ENCODE measurements at regions not wholly inside any gene's neighbourhood (a gene's known extent, or its start where the extent isn't known, plus 50 kb on each side); places are given as distances from the start of the nearest gene placed in this dataset.

- Histone ChIP-seq H3K36me3 (no peaks in the 10 kb centered on the region), H3K4me1 (no peaks in the 10 kb centered on the region), H3K27ac (no peak overlapping the region), H3K9me3 (no peaks in the 10 kb centered on the region), H3K27me3 (ENCODE audit: low read depth) (no peaks in the 10 kb centered on the region), H3K4me3 (no peak overlapping the region)
- no peak for DNase-seq
- TF ChIP-seq, protein P1, sequence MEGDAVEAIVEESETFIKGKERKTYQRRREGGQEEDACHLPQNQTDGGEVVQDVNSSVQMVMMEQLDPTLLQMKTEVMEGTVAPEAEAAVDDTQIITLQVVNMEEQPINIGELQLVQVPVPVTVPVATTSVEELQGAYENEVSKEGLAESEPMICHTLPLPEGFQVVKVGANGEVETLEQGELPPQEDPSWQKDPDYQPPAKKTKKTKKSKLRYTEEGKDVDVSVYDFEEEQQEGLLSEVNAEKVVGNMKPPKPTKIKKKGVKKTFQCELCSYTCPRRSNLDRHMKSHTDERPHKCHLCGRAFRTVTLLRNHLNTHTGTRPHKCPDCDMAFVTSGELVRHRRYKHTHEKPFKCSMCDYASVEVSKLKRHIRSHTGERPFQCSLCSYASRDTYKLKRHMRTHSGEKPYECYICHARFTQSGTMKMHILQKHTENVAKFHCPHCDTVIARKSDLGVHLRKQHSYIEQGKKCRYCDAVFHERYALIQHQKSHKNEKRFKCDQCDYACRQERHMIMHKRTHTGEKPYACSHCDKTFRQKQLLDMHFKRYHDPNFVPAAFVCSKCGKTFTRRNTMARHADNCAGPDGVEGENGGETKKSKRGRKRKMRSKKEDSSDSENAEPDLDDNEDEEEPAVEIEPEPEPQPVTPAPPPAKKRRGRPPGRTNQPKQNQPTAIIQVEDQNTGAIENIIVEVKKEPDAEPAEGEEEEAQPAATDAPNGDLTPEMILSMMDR (IDR thresholded peaks at IDR 0.05), result no peak
- intact Hi-C loops (cut with DNase I), result no loop called here
- ATAC-seq, result no peak
These were observed 179.7 kb upstream of the RASGEF1B start for GRCh38 chr4:81651243-81651899.

- H3K4me3 ChIP-seq, result no peak overlapping the region
- no peaks in the 10 kb centered on the region for H3K4me1 ChIP-seq
- H3K9me3 ChIP-seq, result no peaks in the 10 kb centered on the region
- H3K27me3 ChIP-seq (ENCODE audit: low read depth), result no peaks in the 10 kb centered on the region
- no peak overlapping the region for H3K27ac ChIP-seq
- H3K36me3 ChIP-seq, result no peaks in the 10 kb centered on the region
- TF ChIP-seq, protein P1 (IDR thresholded peaks at IDR 0.05), result no peak
- DNase-seq (no peak), ATAC-seq (peak; percentile 56 to 64)
- intact Hi-C loops (cut with DNase I), result no loop called here
These were observed 179.0 kb upstream of the RASGEF1B start for GRCh38 chr4:81650606-81651242.

- Histone ChIP-seq H3K4me3 (no peak overlapping the region), H3K4me1 (no peaks in the 10 kb centered on the region), H3K27me3 (ENCODE audit: low read depth) (no peaks in the 10 kb centered on the region), H3K27ac (no peak overlapping the region), H3K9me3 (no peaks in the 10 kb centered on the region), H3K36me3 (no peaks in the 10 kb centered on the region)
- DNase-seq (no peak), ATAC-seq (no peak)
- intact Hi-C loops (cut with DNase I), result no loop called here
- TF ChIP-seq, protein P1 (IDR thresholded peaks at IDR 0.05), result no peak
These were observed 177.0 kb upstream of the RASGEF1B start for GRCh38 chr4:81648576-81649275.

GRCh38 chr4:81647388-81647787 lies 175.7 kb upstream of the RASGEF1B start:
- DNase-seq, result no peak
- no peak overlapping the region for H3K27ac ChIP-seq
- no peak overlapping the region for H3K4me3 ChIP-seq
- no peaks in the 10 kb centered on the region for H3K27me3 ChIP-seq (ENCODE audit: low read depth)
- H3K4me1 ChIP-seq, result no peaks in the 10 kb centered on the region
- no peaks in the 10 kb centered on the region for H3K36me3 ChIP-seq
- H3K9me3 ChIP-seq, result no peaks in the 10 kb centered on the region
- TF ChIP-seq, protein P1 (IDR thresholded peaks at IDR 0.05), result no peak
- intact Hi-C loops (cut with DNase I), result no loop called here
- no peak for ATAC-seq

DNA sequence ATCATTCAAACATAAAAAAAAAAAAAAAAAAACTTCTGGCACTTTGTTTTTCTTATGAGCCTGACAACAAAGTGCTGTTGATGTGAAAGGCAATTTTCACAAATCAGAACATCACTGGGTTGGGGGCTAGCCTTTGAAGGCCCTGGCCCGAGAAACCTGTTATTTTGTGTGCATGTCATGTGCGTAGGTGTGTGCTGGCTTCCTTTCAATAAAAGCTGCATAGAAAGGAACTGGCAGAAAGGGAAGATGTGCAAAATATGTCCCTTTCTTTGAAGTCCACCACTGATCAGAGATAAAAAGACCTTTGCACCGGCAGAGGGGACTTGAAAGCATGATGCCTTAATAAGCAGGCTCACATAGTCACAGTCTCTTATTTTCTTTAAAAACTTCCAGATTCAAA lies 170.8 kb upstream of the RASGEF1B start:
- TF ChIP-seq, protein P1 (IDR thresholded peaks at IDR 0.05), result no peak
- H3K4me3 ChIP-seq, result no peak overlapping the region
- no peaks in the 10 kb centered on the region for H3K9me3 ChIP-seq
- intact Hi-C loops (cut with DNase I), result no loop called here
- DNase-seq, result no peak
- no peaks in the 10 kb centered on the region for H3K4me1 ChIP-seq
- no peaks in the 10 kb centered on the region for H3K36me3 ChIP-seq
- ATAC-seq, result no peak
- no peaks in the 10 kb centered on the region for H3K27me3 ChIP-seq (ENCODE audit: low read depth)
- no peak overlapping the region for H3K27ac ChIP-seq
